Cardiac septum (tissue), 1 donor: ENCODE measurements at regions not wholly inside any gene's neighbourhood (a gene's known extent, or its start where the extent isn't known, plus 50 kb on each side); places are given as distances from the start of the nearest gene placed in this dataset.

ENCODE experiments used
- DNase-seq: peaks from one replicate; pipeline ENCODE4 v3.0.0-alpha.2; 2020; ENCODE audit warnings: low spot score
- intact Hi-C: fragments of 100-400 bp; cut with DNase I; formaldehyde crosslinking; loops from one replicate; pipeline ENCODE4 v1.14.0; 2022
- donor health status: DM: no; HTN: no; CAD: no.

GRCh38 chr2:172228177-172228808 lies 125.6 kb upstream of the DLX2 start:
- intact Hi-C loops, result no loop called here
- DNase-seq, result no peak

GRCh38 chr2:172229125-172229524 lies 126.4 kb upstream of the DLX2 start:
- intact Hi-C loops, result no loop called here
- DNase-seq, result no peak

DNA sequence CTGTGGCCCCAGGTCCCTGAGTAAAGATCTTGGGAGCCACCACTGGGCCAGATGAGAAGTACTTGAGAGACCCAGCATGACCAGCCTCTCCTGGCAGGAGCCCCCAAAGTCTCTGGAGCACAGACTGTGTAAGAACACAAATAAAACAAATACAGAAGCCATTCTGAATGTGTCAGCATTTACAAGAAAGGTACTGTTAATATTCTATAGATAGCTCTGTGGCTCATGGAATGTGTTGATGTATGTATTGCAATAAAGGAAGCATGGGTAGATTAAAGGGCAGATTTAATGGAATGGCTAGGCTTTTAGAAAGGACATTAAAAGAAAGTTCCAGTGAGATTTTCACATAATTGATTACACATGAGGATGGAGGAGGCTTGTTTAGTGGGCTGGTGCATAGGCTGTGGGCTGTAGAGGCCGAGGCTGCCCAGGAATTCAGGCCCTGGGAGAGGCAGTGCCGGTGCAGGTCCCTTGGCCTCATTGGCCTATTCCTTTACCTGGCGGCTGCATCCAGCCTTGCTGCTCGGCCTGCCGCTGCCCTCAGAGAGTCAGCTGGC lies 127.7 kb upstream of the DLX2 start:
- intact Hi-C loops, result no loop called here

GRCh38 chr2:172230889-172231401 lies 128.2 kb upstream of the DLX2 start:
- DNase-seq, result no peak
- intact Hi-C loops, result no loop called here

More for the DNA sequence above, 127.7 kb upstream of the DLX2 start:
- DNase-seq, result no peak

DNA sequence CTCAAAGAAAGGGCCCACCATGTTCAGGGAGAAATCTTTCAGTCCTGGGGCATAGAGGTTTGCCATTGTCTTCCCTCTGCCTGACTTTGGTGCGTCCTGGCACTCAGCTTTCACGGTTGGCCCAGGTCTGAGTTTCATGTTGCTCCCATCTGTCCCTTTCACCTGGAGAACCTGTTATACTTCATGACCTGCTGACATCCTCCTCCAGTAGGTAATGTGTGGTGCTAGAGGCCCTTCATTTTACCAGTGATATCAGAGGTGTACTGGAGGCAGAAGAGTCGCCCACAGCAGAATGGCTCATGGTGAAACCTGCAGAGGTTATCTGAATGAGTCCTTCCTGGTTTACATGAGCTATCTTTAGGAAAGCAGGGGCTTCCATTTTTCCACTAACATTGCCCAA lies 128.8 kb upstream of the DLX2 start:
- no peak for DNase-seq
- intact Hi-C loops, result no loop called here

- intact Hi-C loops, result no loop called here
- DNase-seq, result no peak
Observed at GRCh38 chr2:172232708-172233396, 130.2 kb upstream of the DLX2 start.

DNA sequence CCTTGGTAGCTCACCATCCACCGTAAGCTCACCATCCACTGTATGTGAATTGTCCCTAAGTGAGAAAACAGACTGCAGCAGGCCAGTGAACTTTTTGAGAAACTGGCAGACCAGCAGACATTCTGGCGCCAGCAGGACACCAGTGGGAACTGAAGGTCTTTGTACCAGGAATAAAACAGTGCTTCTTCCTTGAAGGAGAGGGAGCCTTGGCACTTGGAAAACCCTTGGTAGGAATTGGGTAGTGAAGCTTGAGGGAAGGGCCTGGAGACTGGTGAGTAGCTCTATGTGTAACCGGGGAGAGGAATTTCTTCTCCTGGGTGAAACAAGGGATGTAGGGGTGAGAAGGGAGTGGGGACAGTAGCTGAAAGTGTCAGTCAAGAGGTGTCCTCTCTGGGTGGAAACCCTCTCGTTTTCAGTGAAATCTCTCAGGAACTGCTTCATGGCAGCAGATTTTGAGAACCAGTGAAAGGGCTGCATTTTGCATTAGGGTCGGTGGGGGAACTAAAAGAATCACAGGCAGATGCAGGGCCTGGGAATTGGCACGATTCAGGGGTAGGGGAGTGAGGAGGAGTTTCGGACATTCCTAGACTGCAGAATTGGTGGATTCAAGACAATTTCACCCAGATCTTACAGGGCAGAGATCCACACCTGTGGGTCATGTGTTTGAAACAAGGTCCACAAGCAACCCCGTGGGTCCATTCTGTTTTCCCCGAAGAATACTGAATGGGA lies 131.5 kb upstream of the DLX2 start:
- intact Hi-C loops, result no loop called here
- DNase-seq, result no peak

DNA sequence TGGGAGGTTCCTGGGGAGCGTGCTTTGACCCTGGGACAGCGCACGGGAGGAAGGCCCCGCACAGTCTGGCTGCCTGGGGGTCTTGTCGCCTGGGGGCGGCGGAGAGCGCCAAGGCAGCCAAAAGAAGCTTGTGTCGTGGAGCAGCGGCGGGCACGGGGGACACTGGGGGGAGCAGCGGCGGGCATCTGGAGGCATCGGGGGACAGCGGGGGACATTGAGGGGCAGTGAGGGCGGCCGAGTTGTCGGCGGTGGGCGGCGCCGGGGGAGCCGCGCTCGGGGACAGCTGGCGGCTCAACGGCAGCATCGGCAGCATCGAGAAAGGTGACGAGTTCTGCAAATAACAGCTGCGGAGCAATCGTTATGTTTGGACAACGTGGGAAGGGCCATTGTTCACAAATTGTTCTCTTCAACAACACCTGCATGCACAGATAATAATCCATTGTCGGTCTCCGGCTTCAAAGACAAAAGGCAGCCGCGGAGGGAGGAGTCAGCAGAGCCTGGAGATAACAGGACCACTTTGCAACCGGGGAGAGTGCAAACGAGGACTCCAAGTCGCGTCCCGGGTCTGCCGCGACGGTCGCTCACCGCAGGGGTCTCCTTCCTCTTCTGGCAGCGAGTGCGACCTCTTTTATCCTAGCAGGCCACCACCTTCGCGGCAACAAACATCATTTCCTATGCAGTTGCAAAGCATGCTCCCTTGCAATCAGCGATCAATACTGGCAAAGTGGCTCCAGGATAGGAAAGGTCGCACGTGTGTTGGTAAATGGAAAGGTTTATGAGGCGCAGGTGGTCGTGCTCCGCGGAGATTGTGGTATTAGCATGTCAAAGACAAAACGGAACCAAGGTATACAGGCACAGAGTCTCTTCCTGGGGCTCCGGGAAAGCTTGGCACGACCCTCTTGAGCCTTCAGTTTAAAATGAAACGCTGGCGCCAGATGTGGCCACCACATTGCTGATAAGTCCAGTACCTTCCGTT lies 132.3 kb upstream of the DLX2 start:
- DNase-seq, result no peak
- intact Hi-C loops, result no loop called here

- intact Hi-C loops, result no loop called here
- DNase-seq, result no peak
Observed at GRCh38 chr2:172239944-172240590, 137.4 kb upstream of the DLX2 start.

GRCh38 chr2:172241222-172241621 lies 138.5 kb upstream of the DLX2 start:
- no peak for DNase-seq
- intact Hi-C loops, result no loop called here

DNA sequence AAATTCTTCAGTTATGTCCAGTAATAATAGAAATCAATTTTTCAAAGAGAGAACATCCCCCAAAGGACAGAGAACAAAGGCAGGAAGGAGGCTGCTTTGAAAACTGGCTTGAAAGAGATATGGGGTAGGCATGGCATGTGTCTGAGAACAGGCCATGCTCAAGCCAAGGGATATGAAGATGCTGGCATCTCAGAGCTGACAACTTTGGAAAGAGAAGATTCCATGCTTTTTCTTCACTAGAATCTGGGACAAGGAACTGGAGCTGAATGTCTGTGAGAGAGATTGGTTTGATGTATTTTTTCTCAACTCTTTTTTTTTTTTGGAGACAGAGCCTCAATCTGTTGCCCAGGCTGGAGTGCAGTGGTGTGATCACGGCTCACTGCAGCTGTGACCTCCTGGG lies 139.8 kb upstream of the DLX2 start:
- DNase-seq, result no peak
- intact Hi-C loops, result no loop called here

DNA sequence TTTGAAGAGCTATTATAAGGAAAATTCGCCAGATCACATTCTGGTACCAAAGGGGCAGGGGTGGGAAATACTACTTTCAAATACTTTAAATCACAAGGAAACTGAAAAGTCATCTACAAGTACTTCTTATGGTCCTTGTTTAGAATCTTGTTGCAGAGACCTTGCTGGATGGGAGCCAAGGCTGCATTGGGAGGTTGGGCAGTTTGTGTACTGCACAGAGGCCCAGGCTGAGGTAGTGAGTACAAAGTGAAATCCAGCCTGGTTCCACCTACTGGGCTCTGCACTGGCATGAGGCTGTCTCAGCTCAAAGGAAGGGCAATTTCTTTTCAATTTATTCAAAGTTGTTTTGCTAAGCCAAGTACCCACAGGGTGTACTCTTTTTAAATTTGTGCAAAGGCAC lies 140.3 kb upstream of the DLX2 start:
- intact Hi-C loops, result no loop called here
- no peak for DNase-seq

DNA sequence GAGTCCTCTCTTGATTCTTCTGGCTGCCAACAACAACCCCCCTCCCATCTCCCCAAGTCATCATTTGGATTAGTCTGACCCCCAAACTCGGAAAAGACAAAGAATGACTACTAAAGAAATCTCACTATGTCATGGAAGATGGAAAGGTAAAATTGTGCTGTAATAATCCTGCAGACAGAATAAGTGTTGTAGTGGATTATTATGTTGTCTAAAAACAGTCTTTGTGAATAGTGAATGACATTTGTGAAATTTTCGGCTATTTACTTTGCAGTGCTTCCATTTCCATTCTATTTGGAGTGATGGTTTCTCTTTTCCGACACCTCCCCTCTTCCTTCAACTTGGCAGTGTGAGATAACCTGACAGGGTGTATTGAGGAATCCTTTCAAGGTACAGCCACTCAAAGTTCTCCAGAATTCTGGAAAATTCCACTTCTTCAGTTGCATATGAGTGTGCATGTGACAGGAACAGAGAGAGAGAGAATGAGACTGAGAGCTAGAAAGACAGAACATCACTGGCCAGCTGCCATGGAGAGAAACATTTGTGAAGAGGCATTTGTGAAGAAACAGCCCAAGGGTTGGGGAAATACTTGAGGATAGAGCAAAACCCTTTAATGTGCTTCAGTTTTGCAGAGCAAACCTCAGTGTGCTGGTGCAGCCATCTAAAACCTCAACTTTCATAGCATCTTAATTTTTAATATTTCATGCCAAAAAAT lies 141.9 kb upstream of the DLX2 start:
- no peak for DNase-seq
- intact Hi-C loops, result no loop called here

GRCh38 chr2:172246649-172247048 lies 143.9 kb upstream of the DLX2 start:
- intact Hi-C loops, result no loop called here
- DNase-seq, result no peak

DNA sequence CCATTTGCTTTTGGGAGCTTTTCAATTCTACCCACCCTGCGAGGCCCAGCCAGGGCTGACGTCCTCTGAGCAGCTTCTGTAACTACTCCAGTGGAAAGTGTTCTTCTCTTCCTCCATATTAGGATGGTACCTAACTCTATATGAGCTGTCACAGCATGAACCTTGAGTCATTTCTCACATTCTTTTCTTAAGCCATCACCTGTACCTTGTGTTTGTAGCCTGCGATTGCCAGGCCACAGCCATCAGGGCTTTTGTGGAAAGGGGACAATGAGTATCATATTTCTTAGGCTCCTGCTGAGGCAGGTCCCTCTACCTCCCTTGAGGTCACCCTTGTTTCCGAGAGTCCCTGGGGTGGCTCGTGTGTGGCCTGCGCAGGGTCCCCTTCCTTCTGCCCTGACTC lies 144.5 kb upstream of the DLX2 start:
- intact Hi-C loops, result no loop called here
- no peak for DNase-seq

DNA sequence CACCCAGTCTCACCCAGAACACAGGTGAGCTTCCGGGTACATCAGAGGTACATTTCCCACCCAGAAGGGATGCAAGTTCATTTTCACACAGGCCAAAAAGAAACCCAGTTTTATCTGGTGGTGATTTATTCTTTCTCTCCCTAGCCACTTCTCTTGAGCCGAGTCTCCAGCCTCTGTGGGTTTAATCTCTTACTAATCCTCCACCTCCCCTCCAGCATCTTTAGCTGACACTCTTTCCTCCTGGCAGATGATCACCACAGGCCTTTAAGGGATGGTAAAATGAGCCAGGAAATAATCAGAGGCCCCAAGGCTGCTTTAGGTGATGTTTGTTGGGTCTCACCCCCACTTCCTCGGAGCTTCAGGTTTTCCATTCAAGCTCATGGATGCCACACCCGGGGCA lies 145.7 kb upstream of the DLX2 start:
- DNase-seq, result no peak
- intact Hi-C loops, result no loop called here

- intact Hi-C loops, result no loop called here
- no peak for DNase-seq
Observed at GRCh38 chr2:172248785-172249187, 146.1 kb upstream of the DLX2 start.

DNA sequence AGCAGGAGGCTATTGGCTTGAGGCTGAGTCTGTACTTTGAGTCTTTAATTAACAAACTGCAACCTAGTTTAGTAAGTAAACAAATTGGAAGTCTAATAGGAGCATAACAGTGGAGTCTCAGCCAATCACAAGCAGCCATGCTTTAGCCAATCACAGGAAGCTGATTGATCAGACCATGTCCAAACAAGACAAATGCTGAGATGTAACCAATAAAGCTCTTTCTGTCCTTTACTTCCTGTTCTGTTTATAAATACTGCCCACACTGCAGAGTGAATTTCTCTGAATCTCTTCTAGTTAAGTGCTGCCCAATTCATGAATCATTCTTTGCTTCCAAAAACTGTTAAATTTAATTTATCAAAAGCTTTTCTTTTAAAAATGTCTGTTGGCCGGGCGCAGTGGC lies 146.6 kb upstream of the DLX2 start:
- DNase-seq, result no peak
- intact Hi-C loops, result no loop called here
